ENCODE measurements at regions not wholly inside any gene's neighbourhood (a gene's known extent, or its start where the extent isn't known, plus 50 kb on each side); places are given as distances from the start of the nearest gene placed in this dataset.

- TF ChIP-seq CTCF (IDR thresholded peaks at IDR 0.05; ENCODE audit: low read depth, low read length, missing control alignments): no peak
- in situ Hi-C loops (cut with HindIII; ENCODE audit: low pct_ligation_motif_present, low sequenced_read_pairs): no loop called here
- Histone ChIP-seq H3K4me3 (ENCODE audit: low read depth, low read length) (no peak overlapping the region), H3K36me3 (replicated peaks) (no peaks in the 10 kb centered on the region), H3K27me3 (replicated peaks) (no peaks in the 10 kb centered on the region), H3K27ac (no peak overlapping the region)
- no peak for DNase-seq
These were observed 396.7 kb downstream of the TGFB2 start for GRCh38 chr1:218741852-218742251.

- no peak overlapping the region for H3K27ac ChIP-seq
- no peak for TF ChIP-seq CTCF (IDR thresholded peaks at IDR 0.05; ENCODE audit: low read depth, low read length, missing control alignments)
- H3K4me3 ChIP-seq (ENCODE audit: low read depth, low read length): no peak overlapping the region
- no peak for DNase-seq
- H3K36me3 ChIP-seq (replicated peaks): no peaks in the 10 kb centered on the region
- in situ Hi-C loops (cut with HindIII; ENCODE audit: low pct_ligation_motif_present, low sequenced_read_pairs): no loop called here
- H3K27me3 ChIP-seq (replicated peaks): no peaks in the 10 kb centered on the region
These were observed 397.5 kb downstream of the TGFB2 start for GRCh38 chr1:218742467-218743262.

- no peak for TF ChIP-seq CTCF (IDR thresholded peaks at IDR 0.05; ENCODE audit: low read depth, low read length, missing control alignments)
- Histone ChIP-seq H3K4me3 (ENCODE audit: low read depth, low read length) (no peak overlapping the region), H3K27ac (no peak overlapping the region), H3K36me3 (replicated peaks) (no peaks in the 10 kb centered on the region), H3K27me3 (replicated peaks) (no peaks in the 10 kb centered on the region)
- DNase-seq: no peak
- in situ Hi-C loops (cut with HindIII; ENCODE audit: low pct_ligation_motif_present, low sequenced_read_pairs): no loop called here
These were observed 398.8 kb downstream of the TGFB2 start for GRCh38 chr1:218743861-218744505.

GRCh38 chr1:218748071-218748470, 402.9 kb downstream of the TGFB2 start:
- no peak for TF ChIP-seq CTCF (IDR thresholded peaks at IDR 0.05; ENCODE audit: low read depth, low read length, missing control alignments)
- Histone ChIP-seq H3K4me3 (ENCODE audit: low read depth, low read length) (no peak overlapping the region), H3K27me3 (replicated peaks) (no peaks in the 10 kb centered on the region), H3K27ac (no peak overlapping the region), H3K36me3 (replicated peaks) (no peaks in the 10 kb centered on the region)
- in situ Hi-C loops (cut with HindIII; ENCODE audit: low pct_ligation_motif_present, low sequenced_read_pairs): no loop called here
- no peak for DNase-seq

- Histone ChIP-seq H3K4me3 (ENCODE audit: low read depth, low read length) (no peak overlapping the region), H3K27me3 (replicated peaks) (no peaks in the 10 kb centered on the region), H3K27ac (no peak overlapping the region), H3K36me3 (replicated peaks) (no peaks in the 10 kb centered on the region)
- no peak for TF ChIP-seq CTCF (IDR thresholded peaks at IDR 0.05; ENCODE audit: low read depth, low read length, missing control alignments)
- in situ Hi-C loops (cut with HindIII; ENCODE audit: low pct_ligation_motif_present, low sequenced_read_pairs): no loop called here
- no peak for DNase-seq
These were observed 405.3 kb downstream of the TGFB2 start for GRCh38 chr1:218750216-218750970.
